ENCODE measurements at regions not wholly inside any gene's neighbourhood (a gene's known extent, or its start where the extent isn't known, plus 50 kb on each side); places are given as distances from the start of the nearest gene placed in this dataset.
"Not testable (repeated sequence)": the region's sequence is repeated elsewhere in the genome, so short reads cannot be mapped to it uniquely, and the experiment has no call there.

- POLR2A ChIA-PET (ENCODE audit: partially characterized antibody); H2BK12ac ChIP-seq (ENCODE audit: low read depth, low read length); H3K23me2 ChIP-seq (ENCODE audit: low read depth, low read length); H2AFZ ChIP-seq (ENCODE audit: low read length); FAIRE-seq; H3K4ac ChIP-seq (replicated peaks; ENCODE audit: insufficient read length, low read depth, low read length); H3K9me3 ChIP-seq (ENCODE audit: insufficient read depth in 2 of 2, low read depth in 1 of 2, low read length in 1 of 2); H3K79me1 ChIP-seq (ENCODE audit: low read depth, low read length); H4K5ac ChIP-seq (ENCODE audit: insufficient read length, low read depth, low read length); H3K18ac ChIP-seq (ENCODE audit: extremely low read depth, low read length); H4K20me1 ChIP-seq (replicated peaks in 1 of 2; ENCODE audit: control insufficient read depth in 1 of 2, insufficient read depth in 2 of 2, low read length in 2 of 2); H2AK5ac ChIP-seq (ENCODE audit: low read depth, low read length); H2BK5ac ChIP-seq (ENCODE audit: low read depth, low read length); H3K4me2 ChIP-seq (ENCODE audit: insufficient read depth in 1 of 2, low read depth in 2 of 2, low read length in 2 of 2); DNase-seq (ENCODE audit: low read depth in 1 of 2, low spot score in 2 of 2); H3K27me3 ChIP-seq (replicated peaks in 1 of 4; ENCODE audit: control insufficient read depth in 3 of 4, extremely low read depth in 1 of 4, insufficient read depth in 3 of 4, low read length in 3 of 4); H2BK120ac ChIP-seq (replicated peaks; ENCODE audit: low read depth, low read length); H3K9ac ChIP-seq (replicated peaks in 1 of 4; ENCODE audit: extremely low read depth in 1 of 4, low read depth in 3 of 4, low read length in 3 of 4); H2BK15ac ChIP-seq (ENCODE audit: low read length); H3K56ac ChIP-seq (replicated peaks; ENCODE audit: insufficient read length, low read depth, low read length); H4K8ac ChIP-seq (ENCODE audit: extremely low read depth, insufficient read depth, low read length); H3K4me3 ChIP-seq (ENCODE audit: extremely low read depth in 1 of 4, insufficient read depth in 2 of 4, low read depth in 3 of 4, low read length in 4 of 4); H3K23ac ChIP-seq (ENCODE audit: insufficient read length); H3K14ac ChIP-seq (ENCODE audit: insufficient read length); H4K91ac ChIP-seq (replicated peaks; ENCODE audit: insufficient read length, low read length); H3K27ac ChIP-seq (ENCODE audit: low read depth, low read length); H3K79me2 ChIP-seq (ENCODE audit: control insufficient read depth in 1 of 2, insufficient read depth in 2 of 2, low read length in 2 of 2); H2BK20ac ChIP-seq (ENCODE audit: low read length); H3K4me1 ChIP-seq (replicated peaks in 1 of 4; ENCODE audit: control insufficient read depth in 3 of 4, insufficient read depth in 4 of 4, low read length in 3 of 4); H3K36me3 ChIP-seq (ENCODE audit: control insufficient read depth in 2 of 4, insufficient read depth in 4 of 4, low read length in 3 of 4): not testable (repeated sequence)
- CTCF ChIA-PET (ENCODE audit: partially characterized antibody) = interaction anchor here (0.6 kb wide), 1 partner anchor 177 kb away, joined by 4 read pairs; no protein-coding TSS in a partner anchor
Observed at GRCh38 chr3:118530927-118531356, 503.7 kb downstream of the IGSF11 start.
